Ectodermal cell (in vitro differentiated cells): ENCODE measurements at regions not wholly inside any gene's neighbourhood (a gene's known extent, or its start where the extent isn't known, plus 50 kb on each side); places are given as distances from the start of the nearest gene placed in this dataset.

ENCODE experiments used
- H3K27ac ChIP-seq: 2 replicates; pipeline ENCODE4 v1.7.0; 2013; ENCODE audit warnings: mild to moderate bottlenecking, low read depth, low read length; ENCODE audit not compliant: insufficient read depth, poor library complexity, severe bottlenecking
- H3K27me3 ChIP-seq: 2 replicates; pipeline ENCODE4 v1.7.0; 2013; ENCODE audit warnings: mild to moderate bottlenecking, low read length; ENCODE audit not compliant: insufficient read depth, control insufficient read depth, poor library complexity, severe bottlenecking
- H3K36me3 ChIP-seq: one replicate; pipeline ENCODE4 v1.7.0; 2013; ENCODE audit warnings: low read length; ENCODE audit not compliant: control insufficient read depth, insufficient read depth
- H3K4me1 ChIP-seq: one replicate; pipeline ENCODE4 v1.7.0; 2013; ENCODE audit warnings: low read length; ENCODE audit not compliant: control insufficient read depth, insufficient read depth
- H3K4me3 ChIP-seq: 2 replicates; pipeline ENCODE4 v1.7.0; 2013; ENCODE audit warnings: low read depth, low read length, control low read depth; ENCODE audit not compliant: insufficient read depth
- H3K9me3 ChIP-seq: 2 replicates; pipeline ENCODE4 v1.7.0; 2013; ENCODE audit warnings: mild to moderate bottlenecking, low read length, moderate library complexity; ENCODE audit not compliant: control insufficient read depth
- WGBS, 2 experiments: methylation state at CpG; one replicate each; pipeline ENCODE4 v1.1.7; 2013; ENCODE audit warnings: missing lambda C conversion rate in 2 of 2; 5-methylcytosine and 5-hydroxymethylcytosine counted together

- WGBS, 2 experiments = 94 to 95% methylated on average over 4 of the region's 4 CpGs
- no peaks in the 10 kb centered on the region for H3K9me3 ChIP-seq
- H3K27me3 ChIP-seq = no peaks in the 10 kb centered on the region
- H3K4me3 ChIP-seq = no peak overlapping the region
- H3K36me3 ChIP-seq = no peaks in the 10 kb centered on the region
- H3K4me1 ChIP-seq = peaks cover 38% of the 10 kb centered on the region
- no peak overlapping the region for H3K27ac ChIP-seq
Observed at GRCh38 chr1:234968451-234968850, 160.2 kb downstream of the TOMM20 start.

- 93 to 96% methylated on average over 13 of the region's 13 CpGs for WGBS, 2 experiments
- Histone ChIP-seq H3K27me3 (no peaks in the 10 kb centered on the region), H3K36me3 (no peaks in the 10 kb centered on the region), H3K27ac (no peak overlapping the region), H3K4me3 (no peak overlapping the region), H3K4me1 (peaks cover 39% of the 10 kb centered on the region), H3K9me3 (no peaks in the 10 kb centered on the region)
Observed at GRCh38 chr1:234967121-234967520, 161.5 kb downstream of the TOMM20 start.

GRCh38 chr1:234965111-234965510 lies 163.5 kb downstream of the TOMM20 start:
- H3K4me1 ChIP-seq = peaks cover 28% of the 10 kb centered on the region
- H3K36me3 ChIP-seq = no peaks in the 10 kb centered on the region
- H3K4me3 ChIP-seq = no peak overlapping the region
- no peak overlapping the region for H3K27ac ChIP-seq
- H3K27me3 ChIP-seq = no peaks in the 10 kb centered on the region
- no peaks in the 10 kb centered on the region for H3K9me3 ChIP-seq

GRCh38 chr1:234963904-234964702 lies 164.5 kb downstream of the TOMM20 start:
- Histone ChIP-seq H3K27me3 (no peaks in the 10 kb centered on the region), H3K4me3 (no peak overlapping the region), H3K36me3 (no peaks in the 10 kb centered on the region), H3K4me1 (peaks cover 19% of the 10 kb centered on the region), H3K27ac (no peak overlapping the region), H3K9me3 (no peaks in the 10 kb centered on the region)
- 92 to 94% methylated on average over 15 of the region's 15 CpGs for WGBS, 2 experiments

- Histone ChIP-seq H3K4me3 (no peak overlapping the region), H3K36me3 (no peaks in the 10 kb centered on the region), H3K4me1 (peaks cover 15% of the 10 kb centered on the region), H3K27me3 (no peaks in the 10 kb centered on the region), H3K9me3 (no peaks in the 10 kb centered on the region), H3K27ac (no peak overlapping the region)
- WGBS, 2 experiments = 89 to 94% methylated on average over 14 to 15 of the region's 15 CpGs
Observed at GRCh38 chr1:234963180-234963903, 165.3 kb downstream of the TOMM20 start.

- Histone ChIP-seq H3K36me3 (no peaks in the 10 kb centered on the region), H3K4me3 (no peak overlapping the region), H3K27ac (no peak overlapping the region), H3K27me3 (no peaks in the 10 kb centered on the region), H3K9me3 (no peaks in the 10 kb centered on the region), H3K4me1 (peaks cover 24% of the 10 kb centered on the region)
- WGBS, 2 experiments = 91% methylated on average over 8 to 9 of the region's 9 CpGs
Observed at GRCh38 chr1:234962340-234962989, 166.2 kb downstream of the TOMM20 start.

- peaks cover 32% of the 10 kb centered on the region for H3K4me1 ChIP-seq
- no peak overlapping the region for H3K4me3 ChIP-seq
- no peaks in the 10 kb centered on the region for H3K9me3 ChIP-seq
- no peak overlapping the region for H3K27ac ChIP-seq
- no peaks in the 10 kb centered on the region for H3K27me3 ChIP-seq
- WGBS, 2 experiments = 95% methylated on average over 9 of the region's 9 CpGs
- no peaks in the 10 kb centered on the region for H3K36me3 ChIP-seq
Observed at GRCh38 chr1:234961456-234962339, 166.9 kb downstream of the TOMM20 start.

- no peak overlapping the region for H3K27ac ChIP-seq
- H3K27me3 ChIP-seq = no peaks in the 10 kb centered on the region
- H3K4me1 ChIP-seq = peaks cover 39% of the 10 kb centered on the region
- no peak overlapping the region for H3K4me3 ChIP-seq
- no peaks in the 10 kb centered on the region for H3K36me3 ChIP-seq
- no peaks in the 10 kb centered on the region for H3K9me3 ChIP-seq
- 84 to 85% methylated on average over 16 to 17 of the region's 17 CpGs for WGBS, 2 experiments
Observed at GRCh38 chr1:234960722-234961455, 167.7 kb downstream of the TOMM20 start.
